ENCODE measurements at regions not wholly inside any gene's neighbourhood (a gene's known extent, or its start where the extent isn't known, plus 50 kb on each side); places are given as distances from the start of the nearest gene placed in this dataset.
A peak's percentile ranks its signal among the peaks of the same experiment; 100 is the strongest.

GRCh38 chr4:30870513-30870912, 150.3 kb downstream of the PCDH7 start:
- peak overlapping the region in 3 of 4 donors; percentile 41 to 77 (median 56) for H3K27ac ChIP-seq (replicated peaks in 1 of 4)
- intact Hi-C loops (cut with DNase I), result no loop called here
- no peaks in the 10 kb centered on the region for H3K9me3 ChIP-seq
- H3K4me1 ChIP-seq, result peaks cover 10 to 54% (median 43%) of the 10 kb centered on the region in 4 donors
- WGBS, result 55% methylated on average over 2 of the region's 2 CpGs
- TF ChIP-seq EP300 (IDR thresholded peaks at IDR 0.05) (no peak), POLR2A (IDR thresholded peaks at IDR 0.05; ENCODE audit: low read depth) (no peak), POLR2AphosphoS5 (IDR thresholded peaks at IDR 0.05) (no peak)
- TF ChIP-seq, protein P1, sequence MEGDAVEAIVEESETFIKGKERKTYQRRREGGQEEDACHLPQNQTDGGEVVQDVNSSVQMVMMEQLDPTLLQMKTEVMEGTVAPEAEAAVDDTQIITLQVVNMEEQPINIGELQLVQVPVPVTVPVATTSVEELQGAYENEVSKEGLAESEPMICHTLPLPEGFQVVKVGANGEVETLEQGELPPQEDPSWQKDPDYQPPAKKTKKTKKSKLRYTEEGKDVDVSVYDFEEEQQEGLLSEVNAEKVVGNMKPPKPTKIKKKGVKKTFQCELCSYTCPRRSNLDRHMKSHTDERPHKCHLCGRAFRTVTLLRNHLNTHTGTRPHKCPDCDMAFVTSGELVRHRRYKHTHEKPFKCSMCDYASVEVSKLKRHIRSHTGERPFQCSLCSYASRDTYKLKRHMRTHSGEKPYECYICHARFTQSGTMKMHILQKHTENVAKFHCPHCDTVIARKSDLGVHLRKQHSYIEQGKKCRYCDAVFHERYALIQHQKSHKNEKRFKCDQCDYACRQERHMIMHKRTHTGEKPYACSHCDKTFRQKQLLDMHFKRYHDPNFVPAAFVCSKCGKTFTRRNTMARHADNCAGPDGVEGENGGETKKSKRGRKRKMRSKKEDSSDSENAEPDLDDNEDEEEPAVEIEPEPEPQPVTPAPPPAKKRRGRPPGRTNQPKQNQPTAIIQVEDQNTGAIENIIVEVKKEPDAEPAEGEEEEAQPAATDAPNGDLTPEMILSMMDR (IDR thresholded peaks at IDR 0.05), result no peak
- no peak overlapping the region for H3K4me3 ChIP-seq
- no peaks in the 10 kb centered on the region for H3K27me3 ChIP-seq
- H3K36me3 ChIP-seq, result no peaks in the 10 kb centered on the region
- no peak for DNase-seq (ENCODE audit: extremely low spot score)

DNA sequence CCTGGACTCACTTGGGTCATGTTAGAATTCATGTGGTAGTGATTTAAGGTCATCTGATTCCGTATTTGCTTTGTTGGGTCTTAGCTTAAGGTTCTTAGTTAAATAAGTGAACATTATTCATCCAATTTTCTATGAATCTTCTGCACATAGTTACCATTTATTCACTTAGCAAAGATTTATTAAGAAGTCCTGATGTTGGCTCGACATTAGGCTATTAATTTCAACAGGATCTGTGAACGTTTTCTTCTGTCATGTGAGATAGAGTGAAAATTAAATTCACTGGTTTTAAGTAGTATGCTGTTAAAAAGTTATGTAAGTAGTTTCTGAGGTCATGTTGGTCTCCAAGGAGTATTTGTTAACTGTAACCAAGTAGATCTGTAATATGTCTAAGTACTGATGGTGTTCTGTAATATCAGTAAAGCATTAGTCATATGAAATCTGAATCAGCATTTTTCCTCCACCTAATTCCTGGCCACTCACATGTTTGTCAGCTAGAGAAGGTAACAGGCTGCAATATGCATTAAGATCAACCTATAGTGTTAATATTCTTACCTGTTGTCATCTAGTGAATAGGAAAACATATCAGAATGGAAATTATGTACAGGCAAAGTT, 155.6 kb downstream of the PCDH7 start:
- Histone ChIP-seq H3K4me1 (peaks cover 0 to 19% (median 13%) of the 10 kb centered on the region in 4 donors), H3K27me3 (no peaks in the 10 kb centered on the region), H3K27ac (replicated peaks in 1 of 4) (peak overlapping the region in 3 of 4 donors; percentile 5 to 43 (median 16)), H3K9me3 (no peaks in the 10 kb centered on the region), H3K4me3 (no peak overlapping the region), H3K36me3 (no peaks in the 10 kb centered on the region)
- TF ChIP-seq, protein P1 (IDR thresholded peaks at IDR 0.05), result no peak
- no peak for TF ChIP-seq POLR2A (IDR thresholded peaks at IDR 0.05; ENCODE audit: low read depth)
- no peak for TF ChIP-seq POLR2AphosphoS5 (IDR thresholded peaks at IDR 0.05)
- no peak for TF ChIP-seq EP300 (IDR thresholded peaks at IDR 0.05)
- no peak for DNase-seq (ENCODE audit: extremely low spot score)
- intact Hi-C loops (cut with DNase I), result no loop called here
- WGBS, result 15% methylated on average over 3 of the region's 3 CpGs

DNA sequence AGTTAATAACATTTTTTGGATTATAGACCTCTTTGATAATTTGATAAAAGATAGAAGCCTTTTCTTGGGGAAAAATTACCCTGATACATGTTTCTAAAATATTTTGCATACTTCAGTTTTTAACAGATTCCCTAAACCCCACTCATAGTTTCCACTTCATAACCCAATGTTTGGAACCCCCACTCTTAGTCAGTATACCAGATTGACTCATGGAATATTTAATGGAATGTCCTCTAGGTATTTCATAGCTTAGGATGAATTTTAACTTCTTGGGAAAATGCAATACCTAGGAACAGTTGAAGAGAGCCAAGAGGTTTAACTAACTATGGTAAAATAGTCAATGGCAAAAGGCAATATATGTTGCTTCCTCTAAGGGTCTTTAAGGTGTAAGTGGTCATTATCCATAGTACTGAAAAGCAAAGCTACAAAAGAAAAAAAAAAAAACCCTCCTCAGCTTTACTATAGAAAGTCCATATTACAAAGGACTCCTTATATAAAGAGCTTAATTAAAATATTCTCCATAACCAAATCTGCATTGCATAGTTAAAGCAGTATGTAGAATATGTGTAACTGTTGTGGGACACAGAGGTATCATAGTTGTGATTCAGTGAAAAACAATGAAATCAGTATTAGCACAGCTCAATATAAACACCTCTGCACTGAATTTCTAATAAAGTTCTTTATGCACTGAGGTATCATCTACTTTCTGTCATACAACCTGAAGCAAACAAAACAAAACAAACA, 159.9 kb downstream of the PCDH7 start:
- Histone ChIP-seq H3K9me3 (no peaks in the 10 kb centered on the region), H3K4me3 (no peak overlapping the region), H3K36me3 (no peaks in the 10 kb centered on the region), H3K27me3 (no peaks in the 10 kb centered on the region), H3K27ac (replicated peaks in 1 of 4) (no peak overlapping the region), H3K4me1 (peaks cover 3 to 18% (median 11%) of the 10 kb centered on the region in 4 donors)
- no peak for DNase-seq (ENCODE audit: extremely low spot score)
- intact Hi-C loops (cut with DNase I), result no loop called here
- no peak for TF ChIP-seq POLR2AphosphoS5 (IDR thresholded peaks at IDR 0.05)
- TF ChIP-seq EP300 (IDR thresholded peaks at IDR 0.05), result no peak
- no peak for TF ChIP-seq POLR2A (IDR thresholded peaks at IDR 0.05; ENCODE audit: low read depth)
- TF ChIP-seq, protein P1 (IDR thresholded peaks at IDR 0.05), result no peak

GRCh38 chr4:30881985-30882384, 161.8 kb downstream of the PCDH7 start:
- H3K4me1 ChIP-seq, result peaks cover 0 to 7% (median 3%) of the 10 kb centered on the region in 4 donors
- no peaks in the 10 kb centered on the region for H3K9me3 ChIP-seq
- 79% methylated on average over 2 of the region's 2 CpGs for WGBS
- intact Hi-C loops (cut with DNase I), result no loop called here
- H3K4me3 ChIP-seq, result no peak overlapping the region
- no peak for TF ChIP-seq POLR2A (IDR thresholded peaks at IDR 0.05; ENCODE audit: low read depth)
- TF ChIP-seq EP300 (IDR thresholded peaks at IDR 0.05), result no peak
- TF ChIP-seq POLR2AphosphoS5 (IDR thresholded peaks at IDR 0.05), result no peak
- TF ChIP-seq, protein P1 (IDR thresholded peaks at IDR 0.05), result no peak
- H3K27ac ChIP-seq (replicated peaks in 1 of 4), result no peak overlapping the region
- no peak for DNase-seq (ENCODE audit: extremely low spot score)
- H3K36me3 ChIP-seq, result no peaks in the 10 kb centered on the region
- no peaks in the 10 kb centered on the region for H3K27me3 ChIP-seq
